Transverse colon (tissue), 3 donors: ENCODE measurements at regions not wholly inside any gene's neighbourhood (a gene's known extent, or its start where the extent isn't known, plus 50 kb on each side); places are given as distances from the start of the nearest gene placed in this dataset.

Experiments
- CTCF ChIP-seq, 5 experiments: fragments of 200-600 bp in 3 of 5; fragments of 450-650 bp in 2 of 5; sonication (generic) in 3 of 5; IDR thresholded peaks; 1 replicate in 2 of 5; 2 replicates in 3 of 5; pipeline ENCODE4 v1.5.1; 2016 to 2017; ENCODE audit warnings: antibody characterized with exemption in 5 of 5, inconsistent platforms in 3 of 5, mild to moderate bottlenecking in 2 of 5, moderate library complexity in 1 of 5
- EP300 ChIP-seq: sonication (generic); formaldehyde crosslinking; IDR thresholded peaks from one replicate; pipeline ENCODE4 v1.6.1; 2017; ENCODE audit warnings: antibody characterized with exemption, low read depth
- POLR2A ChIP-seq: fragments of 450-650 bp; IDR thresholded peaks from one replicate; pipeline ENCODE4 v1.6.1; 2016; ENCODE audit warnings: antibody characterized with exemption, mild to moderate bottlenecking, moderate library complexity

GRCh38 chr4:14917298-14917633 is 85.0 kb upstream of the CPEB2 start:
- no peak for TF ChIP-seq CTCF (IDR thresholded peaks at IDR 0.05)
- no peak for TF ChIP-seq EP300
- TF ChIP-seq POLR2A, result no peak
